ENCODE measurements at regions not wholly inside any gene's neighbourhood (a gene's known extent, or its start where the extent isn't known, plus 50 kb on each side); places are given as distances from the start of the nearest gene placed in this dataset.

GRCh38 chr1:222890716-222891115 lies 75.9 kb downstream of the DISP1 start:
- intact Hi-C loops (cut with micrococcal nuclease) = no loop called here
- DNase-seq (ENCODE audit: unreplicated experiment) = no peak
- Mint-ChIP-seq H3K4me1 (ENCODE audit: insufficient read depth, unreplicated experiment) (peaks cover 7% of the 10 kb centered on the region), H3K27me3 (ENCODE audit: insufficient read depth, unreplicated experiment) (no peaks in the 10 kb centered on the region), H3K9me3 (ENCODE audit: unreplicated experiment) (no peaks in the 10 kb centered on the region), H3K4me3 (ENCODE audit: unreplicated experiment) (no peak overlapping the region), H3K36me3 (ENCODE audit: insufficient read depth, unreplicated experiment) (no peaks in the 10 kb centered on the region), H3K27ac (ENCODE audit: low read depth, unreplicated experiment) (no peak overlapping the region)
- no TSS peak for BruUV-seq (replicated peaks)
- POLR2A ChIA-PET = interaction anchor here (0.9 to 4.0 kb wide), 8 partner anchors 10 to 60 kb away, joined by 3 to 20 read pairs (median 4); no protein-coding TSS in a partner anchor
- TF ChIP-seq CTCF (IDR thresholded peaks at IDR 0.05; ENCODE audit: unreplicated experiment) = no peak
- CTCF ChIA-PET = interaction anchor here (0.6 to 1.1 kb wide), 7 partner anchors 78 to 796 kb away, joined by 3 to 6 read pairs (median 3); no protein-coding TSS in a partner anchor

GRCh38 chr1:222891578-222891977 lies 76.7 kb downstream of the DISP1 start:
- intact Hi-C loops (cut with micrococcal nuclease) = no loop called here
- Mint-ChIP-seq H3K27ac (ENCODE audit: low read depth, unreplicated experiment) (no peak overlapping the region), H3K36me3 (ENCODE audit: insufficient read depth, unreplicated experiment) (no peaks in the 10 kb centered on the region), H3K9me3 (ENCODE audit: unreplicated experiment) (no peaks in the 10 kb centered on the region), H3K27me3 (ENCODE audit: insufficient read depth, unreplicated experiment) (no peaks in the 10 kb centered on the region), H3K4me1 (ENCODE audit: insufficient read depth, unreplicated experiment) (peaks cover 8% of the 10 kb centered on the region), H3K4me3 (ENCODE audit: unreplicated experiment) (no peak overlapping the region)
- ChIA-PET POLR2A (interaction anchor here (1.0 to 4.0 kb wide), 9 partner anchors 11 to 75 kb away, joined by 3 to 20 read pairs (median 4); no protein-coding TSS in a partner anchor), CTCF (interaction anchor here (0.6 to 0.9 kb wide), 3 partner anchors 61 to 355 kb away, joined by 3 read pairs; no protein-coding TSS in a partner anchor)
- no peak for TF ChIP-seq CTCF (IDR thresholded peaks at IDR 0.05; ENCODE audit: unreplicated experiment)
- no peak for DNase-seq (ENCODE audit: unreplicated experiment)
- BruUV-seq (replicated peaks) = no TSS peak

GRCh38 chr1:222892137-222892769 lies 77.4 kb downstream of the DISP1 start:
- TF ChIP-seq CTCF (IDR thresholded peaks at IDR 0.05; ENCODE audit: unreplicated experiment) = no peak
- Mint-ChIP-seq H3K9me3 (ENCODE audit: unreplicated experiment) (no peaks in the 10 kb centered on the region), H3K4me3 (ENCODE audit: unreplicated experiment) (no peak overlapping the region), H3K36me3 (ENCODE audit: insufficient read depth, unreplicated experiment) (no peaks in the 10 kb centered on the region), H3K27ac (ENCODE audit: low read depth, unreplicated experiment) (no peak overlapping the region), H3K4me1 (ENCODE audit: insufficient read depth, unreplicated experiment) (peaks cover 15% of the 10 kb centered on the region), H3K27me3 (ENCODE audit: insufficient read depth, unreplicated experiment) (no peaks in the 10 kb centered on the region)
- intact Hi-C loops (cut with micrococcal nuclease) = no loop called here
- BruUV-seq (replicated peaks) = no TSS peak
- CTCF ChIA-PET = interaction anchor here (0.6 to 0.8 kb wide), 2 partner anchors 91 to 189 kb away, joined by 3 read pairs; no protein-coding TSS in a partner anchor
- DNase-seq (ENCODE audit: unreplicated experiment) = peak; percentile 72
- POLR2A ChIA-PET = interaction anchor here (1.0 to 4.0 kb wide), 8 partner anchors 11 to 76 kb away, joined by 3 to 20 read pairs (median 4); no protein-coding TSS in a partner anchor

- H3K36me3 Mint-ChIP-seq (ENCODE audit: insufficient read depth, unreplicated experiment) = no peaks in the 10 kb centered on the region
- peak overlapping the region; percentile 25 for H3K27ac Mint-ChIP-seq (ENCODE audit: low read depth, unreplicated experiment)
- peaks cover 15% of the 10 kb centered on the region for H3K4me1 Mint-ChIP-seq (ENCODE audit: insufficient read depth, unreplicated experiment)
- no peak for TF ChIP-seq CTCF (IDR thresholded peaks at IDR 0.05; ENCODE audit: unreplicated experiment)
- intact Hi-C loops (cut with micrococcal nuclease) = no loop called here
- no TSS peak for BruUV-seq (replicated peaks)
- no peaks in the 10 kb centered on the region for H3K27me3 Mint-ChIP-seq (ENCODE audit: insufficient read depth, unreplicated experiment)
- peak overlapping the region; percentile 13 for H3K4me3 Mint-ChIP-seq (ENCODE audit: unreplicated experiment)
- H3K9me3 Mint-ChIP-seq (ENCODE audit: unreplicated experiment) = no peaks in the 10 kb centered on the region
- ChIA-PET CTCF (interaction anchor here (0.5 to 0.6 kb wide), 2 partner anchors 14 to 177 kb away, joined by 4 read pairs; no protein-coding TSS in a partner anchor), POLR2A (interaction anchor here (0.7 to 4.0 kb wide), 4 partner anchors 11 to 147 kb away, joined by 3 to 20 read pairs (median 10); no protein-coding TSS in a partner anchor)
- peak; percentile 92 for DNase-seq (ENCODE audit: unreplicated experiment)
These were observed 78.4 kb downstream of the DISP1 start for GRCh38 chr1:222893255-222893654.

All from MCF 10A (cell line).